Testis (tissue), 2 donors: ENCODE measurements at regions not wholly inside any gene's neighbourhood (a gene's known extent, or its start where the extent isn't known, plus 50 kb on each side); places are given as distances from the start of the nearest gene placed in this dataset.

Source experiments
- DNase-seq: peaks from one replicate; pipeline ENCODE4 v3.0.0-alpha.2; 2019
- H3K27ac ChIP-seq, 2 donors: fragments of 200-600 bp; sonication (generic); one replicate each; pipeline ENCODE4 v1.5.1; 2019
- H3K27me3 ChIP-seq: fragments of 200-600 bp; sonication (generic); one replicate; pipeline ENCODE4 v1.5.1; 2019
- H3K36me3 ChIP-seq: fragments of 200-600 bp; sonication (generic); one replicate; pipeline ENCODE4 v1.5.1; 2017; ENCODE audit warnings: low read depth; ENCODE audit errors: missing control alignments
- H3K4me1 ChIP-seq: fragments of 200-600 bp; sonication (generic); one replicate; pipeline ENCODE4 v1.5.1; 2019
- H3K4me3 ChIP-seq, 2 donors: fragments of 200-600 bp; sonication (generic); one replicate each; pipeline ENCODE4 v1.5.1; 2017 to 2019
- H3K9me3 ChIP-seq: fragments of 200-600 bp; sonication (generic); one replicate; pipeline ENCODE4 v1.5.1; 2017
- CTCF ChIP-seq, 3 experiments: fragments of 450-650 bp in 2 of 3; fragments of 200-600 bp in 1 of 3; sonication (generic) in 1 of 3; IDR thresholded peaks; one replicate each; pipeline ENCODE4 v1.5.1; 2016 to 2019; ENCODE audit warnings: antibody characterized with exemption in 3 of 3, mild to moderate bottlenecking in 2 of 3, moderate library complexity in 1 of 3
- POLR2A ChIP-seq: fragments of 450-650 bp; IDR thresholded peaks from one replicate; pipeline ENCODE4 v1.6.1; 2017; ENCODE audit warnings: antibody characterized with exemption, mild to moderate bottlenecking, moderate library complexity
- WGBS, 2 donors: methylation state at CpG; one replicate each; pipeline ENCODE4 v1.1.5; 2018; 5-methylcytosine and 5-hydroxymethylcytosine counted together
- intact Hi-C: fragments of 100-400 bp; cut with DNase I; formaldehyde crosslinking; loops from one replicate; pipeline ENCODE4 v1.15.1; 2023; ENCODE audit warnings: low total_unique reads

GRCh38 chr1:234721476-234722269 lies 111.7 kb upstream of the IRF2BP2 start:
- TF ChIP-seq POLR2A: no peak
- no peak for TF ChIP-seq CTCF (IDR thresholded peaks at IDR 0.05)
- whole genome bisulfite sequencing, 2 donors: 15 to 19% methylated on average over 12 of the region's 12 CpGs
- Histone ChIP-seq H3K4me1 (peaks cover 94% of the 10 kb centered on the region), H3K9me3 (no peaks in the 10 kb centered on the region), H3K36me3 (no peaks in the 10 kb centered on the region), H3K27me3 (no peaks in the 10 kb centered on the region), H3K4me3 (no peak overlapping the region), H3K27ac (peak overlapping the region; percentile 89 to 96)
- peak; percentile 88 for DNase-seq
- intact Hi-C loops: loop anchor here (5.0 to 10.0 kb wide), 3 partner anchors 184 to 356 kb away; no protein-coding TSS in a partner anchor

- intact Hi-C loops: loop anchor here (5.0 to 10.0 kb wide), 3 partner anchors 184 to 356 kb away; no protein-coding TSS in a partner anchor
- no peak overlapping the region for H3K4me3 ChIP-seq
- 57 to 64% methylated on average over 15 of the region's 15 CpGs for WGBS, 2 donors
- H3K27me3 ChIP-seq: no peaks in the 10 kb centered on the region
- no peaks in the 10 kb centered on the region for H3K36me3 ChIP-seq
- H3K9me3 ChIP-seq: no peaks in the 10 kb centered on the region
- H3K4me1 ChIP-seq: peaks cover 94% of the 10 kb centered on the region
- TF ChIP-seq POLR2A (no peak), CTCF (IDR thresholded peaks at IDR 0.05) (no peak)
- H3K27ac ChIP-seq: peak overlapping the region; percentile 89 to 96
- DNase-seq: no peak
Observed at GRCh38 chr1:234720709-234721441, 110.9 kb upstream of the IRF2BP2 start.

GRCh38 chr1:234719454-234720251 lies 109.7 kb upstream of the IRF2BP2 start:
- TF ChIP-seq CTCF (IDR thresholded peaks at IDR 0.05) (no peak), POLR2A (no peak)
- DNase-seq: no peak
- WGBS, 2 donors: 62 to 69% methylated on average over 8 of the region's 8 CpGs
- Histone ChIP-seq H3K9me3 (no peaks in the 10 kb centered on the region), H3K4me3 (no peak overlapping the region), H3K4me1 (peaks cover 93% of the 10 kb centered on the region), H3K36me3 (no peaks in the 10 kb centered on the region), H3K27ac (peak overlapping the region; percentile 89 to 96), H3K27me3 (no peaks in the 10 kb centered on the region)
- intact Hi-C loops: loop anchor here (5.0 to 10.0 kb wide), 3 partner anchors 182 to 358 kb away; no protein-coding TSS in a partner anchor

GRCh38 chr1:234718496-234719453 lies 108.8 kb upstream of the IRF2BP2 start:
- intact Hi-C loops: no loop called here
- Histone ChIP-seq H3K9me3 (no peaks in the 10 kb centered on the region), H3K4me1 (peaks cover 90% of the 10 kb centered on the region), H3K4me3 (no peak overlapping the region), H3K36me3 (no peaks in the 10 kb centered on the region), H3K27me3 (no peaks in the 10 kb centered on the region), H3K27ac (peak overlapping the region; percentile 81 to 96)
- TF ChIP-seq CTCF (IDR thresholded peaks at IDR 0.05) (no peak), POLR2A (no peak)
- no peak for DNase-seq
- 51 to 53% methylated on average over 10 of the region's 10 CpGs for WGBS, 2 donors
